Stomach (tissue), 8 donors: ENCODE measurements at regions not wholly inside any gene's neighbourhood (a gene's known extent, or its start where the extent isn't known, plus 50 kb on each side); places are given as distances from the start of the nearest gene placed in this dataset.

ENCODE experiments used
- DNase-seq, 2 donors: peaks; one replicate each; pipeline versions ENCODE4 v3.0.0 to v3.0.0-alpha.2; 2013 to 2019
- H3K27ac ChIP-seq, 5 donors: fragments of 200-600 bp in 4 of 5; sonication (generic) in 4 of 5; one replicate each; pipeline ENCODE4 v1.5.1; 2013 to 2019; ENCODE audit warnings: mild to moderate bottlenecking in 1 of 5, moderate library complexity in 1 of 5
- H3K27me3 ChIP-seq, 3 donors: fragments of 200-600 bp; sonication (generic); one replicate each; pipeline ENCODE4 v1.5.1; 2017 to 2019; ENCODE audit warnings: mixed run types in 1 of 3
- H3K36me3 ChIP-seq, 4 donors: fragments of 200-600 bp; sonication (generic); 1 replicate in 3 of 4; 2 replicates in 1 of 4; pipeline ENCODE4 v1.5.1; 2016 to 2019
- H3K4me1 ChIP-seq, 4 donors: fragments of 200-600 bp; sonication (generic); one replicate each; pipeline ENCODE4 v1.5.1; 2016 to 2019
- H3K4me3 ChIP-seq, 4 donors: fragments of 200-600 bp; sonication (generic) in 3 of 4; one replicate each; pipeline ENCODE4 v1.5.1; 2016 to 2019; ENCODE audit warnings: mild to moderate bottlenecking in 1 of 4
- H3K9me3 ChIP-seq, 4 donors: fragments of 200-600 bp; sonication (generic); one replicate each; pipeline ENCODE4 v1.5.1; 2016 to 2019
- CTCF ChIP-seq, 7 experiments: fragments of 450-650 bp in 4 of 7; fragments of 200-600 bp in 3 of 7; sonication (generic) in 3 of 7; IDR thresholded peaks; one replicate each; pipeline ENCODE4 v1.5.1; 2016 to 2019; ENCODE audit warnings: antibody characterized with exemption in 7 of 7, control low read depth in 2 of 7, mild to moderate bottlenecking in 1 of 7
- EP300 ChIP-seq: sonication (generic); formaldehyde crosslinking; IDR thresholded peaks from one replicate; pipeline ENCODE4 v1.6.1; 2017; ENCODE audit warnings: antibody characterized with exemption
- POLR2A ChIP-seq, 4 donors: fragments of 450-650 bp; IDR thresholded peaks; one replicate each; pipeline ENCODE4 v1.6.1; 2016; ENCODE audit warnings: antibody characterized with exemption in 4 of 4, control low read depth in 2 of 4, mild to moderate bottlenecking in 1 of 4, moderate library complexity in 1 of 4
- POLR2AphosphoS5 ChIP-seq, 3 donors: sonication (generic); formaldehyde crosslinking; IDR thresholded peaks; one replicate each; pipeline ENCODE4 v1.6.1; 2016; ENCODE audit warnings: antibody characterized with exemption in 3 of 3
- WGBS, 5 donors: extraction: QIAGEN DNeasy Blood & Tissue Kit in 3 of 5; methylation state at CpG; one replicate each; pipeline versions ENCODE4 v1.1.5 to v1.1.7; 2013 to 2018; 5-methylcytosine and 5-hydroxymethylcytosine counted together
- intact Hi-C: fragments of 100-400 bp; cut with DNase I; formaldehyde crosslinking; loops from one replicate; pipeline ENCODE4 v1.15.1; 2023; ENCODE audit warnings: low total_unique reads
- donor health status: healthy with polysubstance abuse.
- donor health status: Bipolar disorder and iron deficiency.
- donor health status: healthy.

GRCh38 chr18:24658302-24658701 is 197.9 kb downstream of the HRH4 start:
- H3K4me3 ChIP-seq, result no peak overlapping the region

GRCh38 chr18:24659827-24660720 is 199.6 kb downstream of the HRH4 start:
- Histone ChIP-seq H3K9me3 (no peaks in the 10 kb centered on the region), H3K4me3 (peak overlapping the region; percentile 5 to 39 (median 26)), H3K27me3 (peaks cover 0 to 9% (median 0%) of the 10 kb centered on the region in 3 donors), H3K36me3 (no peaks in the 10 kb centered on the region), H3K27ac (peak overlapping the region in 3 of 5 donors; percentile 29 to 58 (median 43)), H3K4me1 (peaks cover 0 to 22% (median 2%) of the 10 kb centered on the region in 4 donors)
- 44 to 66% (median 62%) methylated on average over 21 of the region's 21 CpGs for WGBS, 5 donors
- intact Hi-C loops, result no loop called here
- peak in 1 of 2 donors; percentile 60 for DNase-seq
- TF ChIP-seq POLR2A (IDR thresholded peaks at IDR 0.05) (no peak), POLR2AphosphoS5 (IDR thresholded peaks at IDR 0.05) (no peak), CTCF (IDR thresholded peaks at IDR 0.05) (no peak), EP300 (no peak)

More at GRCh38 chr18:24658302-24658701, 197.9 kb downstream of the HRH4 start:
- Histone ChIP-seq H3K27ac (no peak overlapping the region), H3K4me1 (peaks cover 0 to 22% (median 2%) of the 10 kb centered on the region in 4 donors), H3K36me3 (no peaks in the 10 kb centered on the region), H3K9me3 (no peaks in the 10 kb centered on the region), H3K27me3 (peaks cover 0 to 9% (median 0%) of the 10 kb centered on the region in 3 donors)
- TF ChIP-seq CTCF (IDR thresholded peaks at IDR 0.05), result no peak
- no peak for TF ChIP-seq POLR2A (IDR thresholded peaks at IDR 0.05)
- no peak for TF ChIP-seq EP300
- no peak for TF ChIP-seq POLR2AphosphoS5 (IDR thresholded peaks at IDR 0.05)
- WGBS, 5 donors, result 18 to 40% (median 24%) methylated on average over 1 of the region's 1 CpG
- DNase-seq, result no peak
- intact Hi-C loops, result no loop called here

GRCh38 chr18:24660956-24661355 is 200.5 kb downstream of the HRH4 start:
- WGBS, 5 donors, result 48 to 74% (median 68%) methylated on average over 1 of the region's 1 CpG
- TF ChIP-seq CTCF (IDR thresholded peaks at IDR 0.05) (no peak), POLR2AphosphoS5 (IDR thresholded peaks at IDR 0.05) (no peak), EP300 (no peak), POLR2A (IDR thresholded peaks at IDR 0.05) (no peak)
- no peak overlapping the region for H3K4me3 ChIP-seq
- DNase-seq, result peak in 1 of 2 donors; percentile 10
- peak overlapping the region in 2 of 5 donors; percentile 29 to 43 for H3K27ac ChIP-seq
- intact Hi-C loops, result no loop called here
- H3K9me3 ChIP-seq, result no peaks in the 10 kb centered on the region
- no peaks in the 10 kb centered on the region for H3K36me3 ChIP-seq
- H3K4me1 ChIP-seq, result peaks cover 0 to 18% (median 2%) of the 10 kb centered on the region in 4 donors
- H3K27me3 ChIP-seq, result peaks cover 0 to 9% (median 0%) of the 10 kb centered on the region in 3 donors

- 37 to 63% (median 56%) methylated on average over 13 of the region's 13 CpGs for WGBS, 5 donors
- TF ChIP-seq POLR2A (IDR thresholded peaks at IDR 0.05), result no peak
- TF ChIP-seq EP300, result no peak
- no peak for TF ChIP-seq CTCF (IDR thresholded peaks at IDR 0.05)
- no peak for TF ChIP-seq POLR2AphosphoS5 (IDR thresholded peaks at IDR 0.05)
- intact Hi-C loops, result no loop called here
- H3K4me3 ChIP-seq, result no peak overlapping the region
- peaks cover 0 to 9% (median 0%) of the 10 kb centered on the region in 3 donors for H3K27me3 ChIP-seq
- no peaks in the 10 kb centered on the region for H3K9me3 ChIP-seq
- H3K36me3 ChIP-seq, result no peaks in the 10 kb centered on the region
- no peak overlapping the region for H3K27ac ChIP-seq
- peaks cover 0 to 14% (median 1%) of the 10 kb centered on the region in 4 donors for H3K4me1 ChIP-seq
- DNase-seq, result peak in 1 of 2 donors; percentile 14
These were observed 202.0 kb downstream of the HRH4 start for GRCh38 chr18:24662412-24662821.
